ENCODE measurements at regions not wholly inside any gene's neighbourhood (a gene's known extent, or its start where the extent isn't known, plus 50 kb on each side); places are given as distances from the start of the nearest gene placed in this dataset.

DNA sequence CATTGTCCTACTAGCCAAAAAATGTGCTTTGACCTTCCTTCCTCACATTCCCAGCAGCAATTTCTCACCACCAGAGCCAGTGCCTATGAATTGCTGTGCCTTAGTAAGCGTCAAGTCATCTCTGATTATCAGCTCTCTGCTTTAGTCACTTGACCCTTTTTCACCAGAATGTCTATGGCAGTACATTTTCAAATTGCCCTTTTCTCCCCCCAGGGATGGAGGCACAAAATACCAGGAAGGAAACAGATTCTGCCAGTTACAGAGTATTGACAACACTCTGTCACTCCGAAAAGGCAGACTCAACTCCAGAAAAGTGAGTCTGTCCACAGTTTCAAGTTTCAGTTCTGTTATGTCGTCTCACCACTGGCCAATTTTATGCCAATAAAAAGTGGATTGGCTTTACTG is 167.4 kb downstream of the TNFSF18 start:
- TF ChIP-seq CTCF (IDR thresholded peaks at IDR 0.05; ENCODE audit: insufficient read depth, missing control alignments): no peak
- FAIRE-seq: no peak
- DNase-seq (ENCODE audit: insufficient read length, low spot score): no peak

DNA sequence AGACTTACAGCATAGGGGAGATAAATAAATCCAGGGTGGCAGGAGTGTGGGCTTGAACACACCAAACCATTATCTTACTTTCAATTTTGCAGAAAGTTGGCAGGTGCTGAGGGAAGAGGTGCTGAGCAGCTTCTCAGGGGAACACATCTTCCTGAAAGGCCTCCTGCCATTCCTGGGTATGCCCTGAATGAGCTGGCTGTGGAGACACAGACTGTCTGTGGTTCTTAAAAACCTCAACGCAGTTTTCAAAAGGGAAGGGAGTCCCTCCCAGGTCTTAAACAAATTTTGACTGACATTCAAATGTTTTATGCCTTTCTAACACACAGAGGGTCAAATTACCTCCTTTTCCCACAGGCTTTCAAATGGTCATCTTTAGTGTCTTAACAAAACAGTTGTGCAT is 166.9 kb downstream of the TNFSF18 start:
- DNase-seq (ENCODE audit: insufficient read length, low spot score): no peak
- no peak for TF ChIP-seq CTCF (IDR thresholded peaks at IDR 0.05; ENCODE audit: insufficient read depth, missing control alignments)
- FAIRE-seq: no peak

DNA sequence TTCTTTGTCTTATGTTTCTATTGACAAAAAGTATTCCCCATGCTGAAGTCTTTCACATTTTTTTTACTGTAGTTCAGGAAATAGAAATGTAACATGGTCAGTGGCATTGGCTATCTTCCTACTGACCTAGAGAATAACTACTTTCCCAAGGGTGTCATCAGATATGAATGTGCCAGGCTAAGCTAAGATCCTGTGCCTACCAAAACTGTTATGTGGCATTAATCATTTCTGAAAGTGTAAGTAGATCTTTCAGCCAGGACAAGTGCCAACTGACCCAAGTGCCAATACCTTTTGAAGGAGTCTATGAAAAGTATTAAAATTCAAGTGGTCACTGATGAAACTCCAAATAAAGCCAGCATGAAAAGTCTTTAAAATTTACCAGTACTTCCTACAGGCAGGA is 165.3 kb downstream of the TNFSF18 start:
- FAIRE-seq (peak; percentile 16), DNase-seq (ENCODE audit: insufficient read length, low spot score) (no peak)

GRCh38 chr1:172885971-172886370 is 164.8 kb downstream of the TNFSF18 start:
- TF ChIP-seq CTCF (IDR thresholded peaks at IDR 0.05; ENCODE audit: insufficient read depth, missing control alignments): no peak
- FAIRE-seq (no peak), DNase-seq (ENCODE audit: insufficient read length, low spot score) (no peak)

More for the DNA sequence above, 165.3 kb downstream of the TNFSF18 start:
- no peak for TF ChIP-seq CTCF (IDR thresholded peaks at IDR 0.05; ENCODE audit: insufficient read depth, missing control alignments)

DNA sequence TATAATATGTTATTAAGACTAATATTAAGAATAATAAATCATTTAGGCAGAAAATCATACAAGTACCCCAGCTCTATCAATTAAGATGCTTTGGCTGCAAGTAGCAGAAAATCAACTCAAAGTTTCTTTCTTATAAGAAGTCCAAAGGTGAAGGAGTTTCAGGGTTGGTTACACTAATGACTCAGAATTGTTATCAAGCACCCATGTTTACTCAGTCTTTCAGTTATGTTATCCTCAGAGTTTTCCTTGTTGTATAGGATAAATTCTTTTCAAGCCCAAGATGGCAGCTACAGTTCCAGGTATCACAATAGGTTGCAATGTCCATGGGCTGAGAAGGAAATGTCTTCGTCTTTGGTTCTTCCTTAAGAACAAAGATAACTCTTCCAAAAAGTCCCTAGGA is 163.6 kb downstream of the TNFSF18 start:
- FAIRE-seq (no peak), DNase-seq (ENCODE audit: insufficient read length, low spot score) (no peak)
- TF ChIP-seq CTCF (IDR thresholded peaks at IDR 0.05; ENCODE audit: insufficient read depth, missing control alignments): no peak

- FAIRE-seq: no peak
These were observed 157.4 kb downstream of the TNFSF18 start for GRCh38 chr1:172893146-172893841.

More at GRCh38 chr1:172893146-172893841, 157.4 kb downstream of the TNFSF18 start:
- no peak for TF ChIP-seq CTCF (IDR thresholded peaks at IDR 0.05; ENCODE audit: insufficient read depth, missing control alignments)
- DNase-seq (ENCODE audit: insufficient read length, low spot score): no peak

Data from D721Med (cell line).